NCI-H774 (cell line): ENCODE measurements at regions not wholly inside any gene's neighbourhood (a gene's known extent, or its start where the extent isn't known, plus 50 kb on each side); places are given as distances from the start of the nearest gene placed in this dataset.
A peak's percentile ranks its signal among the peaks of the same experiment; 100 is the strongest.
"Not testable (repeated sequence)": the region's sequence is repeated elsewhere in the genome, so short reads cannot be mapped to it uniquely, and the experiment has no call there.

Experiments used
- DNase-seq: peaks from one replicate; lab custom pipeline; 2025; lab: John Stamatoyannopoulos, UW

DNA sequence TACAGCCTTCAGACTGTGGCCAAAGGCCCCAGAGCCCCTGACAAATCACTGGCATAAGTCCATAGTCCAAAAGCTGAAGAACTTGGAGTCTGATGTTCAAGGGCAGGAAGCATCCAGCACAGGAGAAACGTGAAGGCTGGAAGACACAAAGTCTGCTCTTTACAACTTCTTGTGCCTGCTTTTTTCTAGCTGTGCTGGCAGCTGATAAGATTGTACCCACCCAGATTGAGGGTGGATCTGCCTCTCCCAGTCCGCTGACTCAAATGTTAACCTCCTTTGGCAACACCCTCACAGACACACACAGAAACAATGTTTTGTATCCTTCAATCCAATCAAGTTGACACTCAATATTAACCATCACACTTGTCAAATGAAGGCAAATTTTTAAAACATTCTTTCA lies 959.5 kb downstream of the FSCB start:
- not testable (repeated sequence) for DNase-seq

DNA sequence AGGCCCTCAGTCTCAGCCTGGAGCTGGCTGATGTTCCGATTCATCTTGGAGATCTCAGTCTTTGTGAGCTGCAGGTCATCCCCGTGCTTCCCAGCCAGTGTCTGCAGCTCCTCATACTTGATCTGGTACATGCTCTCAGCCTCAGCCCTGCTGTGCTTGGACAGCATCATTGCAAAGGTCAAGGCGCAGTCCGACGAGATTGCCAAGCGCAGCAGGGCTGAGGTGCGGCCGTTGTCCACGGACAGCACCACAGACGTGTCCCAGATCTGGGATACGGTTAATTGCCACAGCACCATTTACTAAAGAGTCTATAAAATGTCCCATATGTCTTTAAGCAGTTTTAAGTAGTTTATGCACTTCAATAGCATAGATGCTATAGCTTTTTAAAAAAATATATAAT lies 965.7 kb downstream of the FSCB start:
- DNase-seq = no peak

DNA sequence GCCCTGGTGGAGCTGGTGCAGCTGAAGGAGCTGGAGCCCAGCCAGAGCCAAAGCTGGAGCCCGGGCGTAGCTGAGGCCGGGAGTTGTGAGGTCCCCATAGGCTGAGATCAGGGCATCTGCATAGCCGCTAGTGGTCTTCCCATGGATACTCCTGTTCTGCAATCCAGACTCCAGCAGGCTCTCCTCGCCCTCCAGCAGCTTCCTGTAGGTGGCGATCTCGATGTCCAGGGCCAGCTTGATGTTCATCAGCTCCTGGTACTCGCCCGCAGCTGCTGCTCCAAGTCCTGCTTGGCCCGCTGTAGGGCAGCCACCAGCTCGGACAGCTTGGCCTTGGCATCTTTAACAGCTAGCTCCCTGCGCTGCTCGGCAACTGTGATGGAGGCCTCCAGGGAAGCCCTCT lies 966.1 kb downstream of the FSCB start:
- no peak for DNase-seq

DNA sequence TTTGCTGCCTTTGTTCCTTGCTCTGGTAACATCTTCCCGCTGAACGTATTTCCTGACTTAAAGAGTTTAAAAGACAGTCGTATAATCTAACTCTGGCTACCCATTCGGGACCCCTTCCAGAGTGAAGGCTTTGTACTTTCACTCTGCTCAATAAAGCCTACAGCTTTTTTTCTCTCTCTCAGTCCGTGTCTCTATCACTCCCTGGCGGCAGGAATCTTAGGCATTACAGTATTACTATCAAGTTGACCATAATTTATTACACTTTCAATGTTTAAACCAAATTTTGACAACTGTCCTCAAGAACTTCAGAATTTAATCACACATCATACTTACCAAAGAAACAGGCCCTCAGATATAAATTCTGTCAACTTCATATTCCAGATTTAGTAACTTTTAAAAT lies 967.9 kb downstream of the FSCB start:
- no peak for DNase-seq

DNA sequence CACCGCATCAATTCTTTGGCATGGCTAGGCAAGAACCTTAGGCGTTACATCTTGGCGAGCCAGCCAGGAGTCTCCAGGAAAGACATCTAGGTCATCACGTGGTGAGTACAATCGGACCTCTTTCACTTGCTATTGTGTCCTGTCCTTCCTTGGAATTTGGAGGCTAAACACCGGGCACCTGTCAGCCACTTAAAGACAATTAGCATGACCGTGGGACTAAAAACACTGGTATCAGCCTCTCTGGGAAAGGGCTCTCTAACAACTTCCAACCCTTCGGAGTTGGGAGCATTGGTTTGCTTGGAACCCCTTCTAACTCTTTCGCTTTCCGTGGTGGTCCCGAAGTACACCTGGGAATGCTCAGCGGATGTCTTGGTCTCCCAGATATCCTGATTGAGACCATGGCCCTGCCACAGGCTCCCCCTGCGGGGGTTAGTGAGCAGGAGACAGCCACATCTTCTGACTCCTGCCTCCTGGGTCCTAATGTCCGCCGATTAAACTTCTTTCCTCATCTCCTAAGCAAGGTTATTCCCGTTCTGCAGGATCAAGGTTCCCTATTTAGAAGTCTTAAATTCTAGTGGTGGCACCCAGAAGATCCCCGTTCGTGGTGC lies 971.7 kb downstream of the FSCB start:
- DNase-seq = no peak

DNA sequence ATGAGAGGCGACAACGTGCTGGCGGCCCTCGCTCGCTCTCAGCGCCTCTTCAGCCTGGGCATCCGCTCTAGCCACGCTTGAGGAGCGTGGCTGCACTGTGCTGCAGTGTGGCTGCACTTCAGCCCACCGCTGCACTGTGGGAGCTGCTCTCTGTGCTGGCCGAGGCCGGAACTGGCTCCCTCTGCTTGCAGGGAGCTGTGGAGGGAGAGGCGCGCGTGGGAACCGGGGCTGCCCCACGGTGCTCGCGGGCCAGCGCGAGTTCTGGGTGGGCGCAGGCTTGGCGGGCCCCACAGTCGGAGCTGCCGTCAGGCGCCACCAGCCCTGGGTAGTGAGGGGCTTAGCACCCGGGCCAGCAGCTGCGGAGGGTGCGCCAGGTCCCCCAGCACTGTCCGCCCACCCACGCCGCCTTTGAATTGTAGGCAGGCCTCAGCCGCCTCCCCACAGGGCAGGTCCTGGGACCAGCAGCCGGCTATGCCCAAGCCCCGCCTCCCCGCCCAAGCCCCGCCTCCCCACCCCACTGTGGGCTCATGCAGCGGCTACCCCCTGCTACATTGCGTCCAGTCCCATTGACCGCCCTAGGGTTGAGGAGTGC lies 974.2 kb downstream of the FSCB start:
- DNase-seq = no peak

DNA sequence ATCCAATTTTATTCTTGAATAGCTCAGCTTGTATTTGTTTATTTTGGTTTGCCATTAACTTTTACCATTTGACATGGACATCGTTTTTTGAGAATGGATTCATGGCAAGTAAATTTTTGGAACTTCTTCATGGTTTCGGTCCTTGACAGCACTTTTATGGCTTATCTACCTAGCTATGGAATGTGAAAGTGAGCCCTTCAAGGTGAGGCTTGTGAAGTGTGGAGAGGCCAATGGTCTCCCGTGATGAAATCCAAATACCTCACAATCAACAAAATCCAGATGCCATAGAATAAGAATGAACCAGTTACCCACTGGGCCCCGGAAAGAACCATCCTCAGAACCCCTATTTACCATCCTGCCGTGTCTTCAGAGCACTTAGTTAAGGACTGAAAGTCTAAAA lies 978.8 kb downstream of the FSCB start:
- DNase-seq = no peak

DNA sequence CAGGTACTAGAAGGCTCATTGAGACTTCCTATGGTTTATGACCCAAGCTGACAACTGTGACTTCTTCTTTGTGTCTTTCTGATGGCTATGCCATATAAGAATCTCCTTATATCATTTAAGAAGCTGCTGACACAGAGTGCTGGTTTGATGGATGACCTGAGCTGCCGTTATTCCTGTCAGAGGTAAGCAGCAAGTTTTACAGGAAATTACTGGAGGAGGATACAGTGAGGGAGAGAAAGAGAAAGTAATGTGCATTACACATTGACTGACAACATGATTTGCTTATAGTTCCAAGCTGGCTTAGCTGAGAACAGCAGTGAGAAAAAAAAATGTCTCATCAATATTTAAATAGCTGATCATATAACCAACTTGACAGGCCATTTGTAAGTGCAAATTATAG lies 981.4 kb downstream of the FSCB start:
- no peak for DNase-seq

DNA sequence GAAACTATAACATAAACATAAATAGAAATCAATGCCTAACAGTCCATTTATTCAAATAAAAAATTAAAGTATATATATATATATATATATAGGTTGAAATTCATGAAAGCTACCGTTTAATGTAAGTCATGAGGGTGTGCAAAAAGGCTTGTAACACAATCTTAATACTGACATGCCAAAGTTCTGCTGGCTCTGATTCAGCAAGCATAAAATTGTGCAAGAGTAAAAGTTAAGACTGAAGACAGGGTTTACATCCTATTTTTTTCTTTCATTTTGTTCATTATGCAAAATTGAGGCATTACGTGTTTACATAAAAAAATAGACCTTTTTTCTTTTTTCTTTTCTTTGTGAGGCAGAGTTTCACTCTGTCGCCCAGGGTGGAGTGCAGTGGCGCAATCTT lies 984.2 kb downstream of the FSCB start:
- no peak for DNase-seq

DNA sequence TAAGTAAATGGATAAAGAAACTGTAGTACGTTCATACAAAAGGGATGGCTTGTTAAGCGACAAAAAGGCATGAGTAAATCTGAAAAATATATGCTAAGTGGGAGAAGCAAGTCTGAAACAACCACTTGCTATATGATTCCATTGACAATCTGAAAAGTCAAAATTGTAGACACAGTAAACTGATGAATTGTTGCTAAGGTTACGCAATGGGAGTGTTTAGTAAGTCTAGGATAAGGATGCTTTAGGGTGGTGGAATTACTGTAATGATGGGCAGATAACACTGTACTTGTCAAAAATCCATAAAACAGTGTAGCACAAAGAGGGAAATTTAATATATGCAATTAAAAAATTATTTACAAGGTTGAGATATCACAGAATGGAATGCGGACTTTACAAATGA lies 984.9 kb downstream of the FSCB start:
- no peak for DNase-seq

DNA sequence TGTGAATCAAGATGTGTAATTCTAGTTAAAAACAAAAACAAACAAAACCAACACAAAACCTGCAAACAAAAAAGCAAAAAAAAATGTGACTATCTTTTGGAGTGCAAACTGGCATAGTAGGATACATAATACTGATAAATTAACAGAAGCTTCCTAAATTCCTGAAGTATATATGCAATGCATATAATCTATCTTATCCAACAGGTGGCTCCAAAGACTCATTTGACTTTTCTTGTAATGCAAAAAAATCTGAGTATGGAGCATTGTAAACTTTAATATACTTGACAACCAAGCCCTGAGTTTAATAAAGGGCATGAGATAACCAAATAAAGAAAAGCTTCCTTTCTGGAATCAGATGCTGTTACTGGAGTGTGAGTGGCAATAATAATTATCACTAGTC lies 1003.6 kb downstream of the FSCB start:
- no peak for DNase-seq

DNA sequence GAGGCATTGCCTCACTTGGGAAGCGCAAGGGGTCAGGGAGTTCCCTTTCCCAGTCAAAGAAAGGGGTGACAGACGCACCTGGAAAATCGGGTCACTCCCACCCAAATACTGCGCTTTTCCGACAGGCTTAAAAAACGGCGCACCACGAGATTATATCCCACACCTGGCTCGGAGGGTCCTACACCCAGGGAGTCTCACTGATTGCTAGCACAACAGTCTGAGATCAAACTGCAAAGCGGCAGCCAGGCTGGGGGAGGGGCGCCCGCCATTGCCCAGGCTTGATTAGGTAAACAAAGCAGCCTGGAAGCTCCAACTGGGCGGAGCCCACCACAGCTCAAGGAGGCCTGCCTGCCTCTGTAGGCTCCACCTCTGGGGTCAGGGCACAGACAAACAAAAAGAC lies 1014.7 kb downstream of the FSCB start:
- not testable (repeated sequence) for DNase-seq

DNA sequence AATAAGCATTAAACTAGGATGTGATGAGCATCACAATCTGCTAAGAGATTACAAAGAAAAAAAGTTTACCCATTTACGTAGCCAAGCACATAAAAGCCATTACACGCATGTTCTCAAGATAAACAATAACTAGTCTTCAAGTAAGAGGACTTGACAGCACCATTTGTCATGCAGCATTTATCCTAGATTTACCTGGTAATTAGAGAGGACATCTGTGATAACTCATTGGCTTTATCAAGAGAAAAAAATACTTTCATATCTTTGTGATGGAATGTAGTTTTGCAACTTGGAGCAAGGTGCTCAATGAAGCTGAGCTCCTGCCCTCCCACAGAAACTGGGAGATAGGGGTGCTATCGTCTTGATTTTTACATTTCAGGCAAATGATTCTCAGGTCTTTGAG lies 1023.7 kb downstream of the FSCB start:
- DNase-seq = no peak

DNA sequence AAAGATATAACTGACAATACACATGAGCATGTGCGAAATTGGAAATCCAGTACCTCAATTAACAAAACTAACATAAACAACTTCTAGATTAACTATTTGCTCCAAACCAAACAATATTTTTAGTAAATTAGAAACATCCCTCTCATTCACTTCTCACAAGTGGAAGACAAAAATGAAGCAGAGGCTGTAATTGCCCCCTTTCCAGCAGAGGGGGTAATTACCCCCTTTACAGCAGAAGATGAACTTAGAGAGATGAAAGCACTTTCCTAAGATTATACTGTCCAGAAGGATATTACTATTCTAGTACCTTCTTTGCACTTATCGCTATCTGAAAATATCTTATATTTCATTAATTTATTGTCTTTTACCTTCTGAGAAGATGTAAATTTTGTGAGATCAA lies 1025.2 kb downstream of the FSCB start:
- no peak for DNase-seq

DNA sequence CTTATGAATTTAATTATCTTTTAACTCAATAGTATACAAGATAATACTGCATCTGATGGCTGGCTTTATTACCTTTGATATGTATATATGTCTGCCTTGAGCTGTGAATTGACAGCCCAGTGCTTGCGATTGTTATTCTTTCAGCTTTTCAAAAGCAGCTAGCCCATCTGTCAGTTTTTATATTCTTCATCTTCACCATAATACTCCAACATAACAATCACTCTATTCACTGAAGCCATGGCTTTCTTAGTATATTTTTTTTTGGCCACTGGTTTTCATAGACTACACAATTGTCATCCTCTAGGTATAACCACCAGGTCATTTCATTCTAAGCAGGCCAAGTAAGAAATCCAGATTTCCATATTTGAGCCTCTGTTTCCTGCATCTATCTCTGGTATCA lies 1026.1 kb downstream of the FSCB start:
- DNase-seq = no peak

DNA sequence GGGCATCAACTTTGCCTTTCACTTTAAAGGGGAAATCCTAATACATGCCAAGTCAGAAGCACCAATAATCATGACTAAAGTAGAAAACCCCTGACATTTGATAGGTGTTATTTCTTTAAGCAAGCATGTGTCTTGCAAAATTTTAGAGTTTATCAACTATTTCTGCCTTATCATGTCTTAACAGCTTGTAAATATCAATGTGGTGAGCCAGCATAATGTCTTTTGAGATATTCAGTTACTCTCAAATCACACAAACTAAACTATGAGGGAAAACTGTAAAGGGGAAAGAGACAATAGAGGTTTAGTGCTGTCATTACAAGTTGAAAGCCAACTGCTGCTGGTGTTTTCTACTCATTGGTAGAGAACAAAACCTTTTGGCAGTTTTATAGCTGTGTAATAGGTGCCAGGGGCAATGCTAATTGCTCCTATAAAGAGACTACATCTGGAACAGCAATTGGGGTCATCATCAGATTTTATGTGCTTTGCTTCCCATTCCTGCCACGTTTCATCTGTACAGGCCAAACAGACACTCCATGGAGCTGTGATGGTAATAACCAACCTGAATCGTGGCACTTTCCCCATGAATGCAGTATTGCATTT lies 1027.4 kb downstream of the FSCB start:
- no peak for DNase-seq

DNA sequence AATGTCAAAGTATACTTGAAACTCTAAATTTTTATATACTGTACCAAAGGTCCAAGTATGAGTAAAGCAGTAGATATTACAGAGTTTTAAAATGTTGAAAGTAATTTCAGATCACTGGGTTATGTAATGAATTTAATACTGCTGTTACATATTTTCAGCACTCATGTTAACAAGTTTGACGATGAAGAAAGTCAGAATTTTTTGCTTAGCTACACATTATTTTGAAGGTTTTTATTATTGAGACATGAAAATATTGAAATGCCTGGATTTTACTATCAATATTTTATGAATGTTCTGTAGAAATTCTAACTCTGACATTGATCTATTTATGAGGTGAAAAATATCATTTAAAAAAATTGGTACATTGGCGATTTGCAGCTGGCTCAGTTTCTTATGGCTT lies 1030.3 kb downstream of the FSCB start:
- no peak for DNase-seq

DNA sequence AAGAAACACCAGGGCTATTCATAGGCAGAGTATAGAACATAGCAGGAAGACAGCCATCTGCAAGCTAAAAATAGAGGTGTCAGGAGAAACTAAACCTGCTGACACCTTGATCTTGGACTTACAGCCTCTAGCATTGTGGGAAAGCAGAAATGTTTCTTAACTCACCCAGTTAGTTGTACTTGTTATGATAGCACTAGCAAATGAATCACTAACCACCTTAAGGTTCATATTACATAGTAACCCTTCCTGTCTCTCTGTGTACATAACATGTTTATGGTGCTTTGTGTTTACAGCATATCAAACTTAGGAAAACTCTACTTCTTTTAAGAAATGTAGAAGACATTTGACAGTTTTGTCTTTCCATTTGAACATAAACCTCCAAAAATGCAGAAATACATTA lies 1031.3 kb downstream of the FSCB start:
- no peak for DNase-seq

DNA sequence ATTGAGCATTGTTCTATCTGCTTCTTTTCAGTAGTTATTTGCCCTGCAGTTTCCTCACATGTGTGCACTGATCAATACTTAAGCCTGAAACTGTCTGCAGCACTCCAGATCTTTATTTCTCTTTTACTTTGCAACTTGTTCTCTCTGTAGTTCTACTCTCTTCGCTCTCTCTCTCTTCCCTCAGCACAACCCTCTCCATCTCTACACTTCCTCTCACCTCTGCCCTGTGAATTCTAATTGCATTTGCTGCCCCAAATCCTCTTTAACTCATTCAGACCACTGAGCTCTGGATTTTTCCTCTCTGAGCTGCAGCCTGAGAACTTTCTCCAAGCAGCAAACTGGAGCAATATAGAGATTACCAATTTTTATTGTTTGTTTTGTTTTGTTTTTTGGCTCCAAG lies 1035.5 kb downstream of the FSCB start:
- no peak for DNase-seq

DNA sequence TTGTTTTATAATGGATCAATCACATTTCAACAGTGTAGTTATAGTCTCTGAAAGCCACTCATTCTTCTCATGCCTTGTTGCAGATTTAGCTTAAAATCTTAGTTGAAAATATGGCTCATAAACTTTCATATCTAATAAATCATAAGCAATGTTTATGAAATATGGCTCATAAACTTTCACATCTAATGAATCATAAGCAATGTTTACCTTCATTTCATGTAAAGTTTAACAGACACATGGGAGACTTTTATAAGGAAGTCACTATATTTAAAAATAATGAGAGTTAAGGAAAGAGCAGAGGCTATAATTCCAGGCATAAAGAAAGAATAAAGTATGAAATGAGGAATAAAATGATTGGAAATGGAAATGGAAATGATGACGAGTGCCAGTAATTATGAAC lies 1042.1 kb downstream of the FSCB start:
- no peak for DNase-seq

DNA sequence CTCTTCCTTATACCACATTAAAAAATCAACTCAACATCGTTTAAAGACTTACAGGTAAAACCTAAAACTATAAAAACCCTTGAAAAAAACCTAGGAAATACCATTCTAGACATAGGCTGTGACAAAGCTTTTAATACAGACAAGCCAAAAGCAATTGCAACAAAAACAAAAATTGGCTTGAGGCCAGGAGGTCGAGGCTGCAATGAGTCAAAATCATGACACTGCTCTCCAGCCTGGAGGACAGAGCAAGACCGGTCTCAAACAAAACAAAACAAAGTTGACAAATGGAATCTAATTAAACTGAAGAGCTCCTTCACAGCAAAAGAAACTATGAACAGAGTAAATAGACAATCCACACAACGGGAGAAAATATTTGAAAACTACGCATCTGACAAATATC lies 1057.8 kb downstream of the FSCB start:
- DNase-seq = peak; percentile 58

DNA sequence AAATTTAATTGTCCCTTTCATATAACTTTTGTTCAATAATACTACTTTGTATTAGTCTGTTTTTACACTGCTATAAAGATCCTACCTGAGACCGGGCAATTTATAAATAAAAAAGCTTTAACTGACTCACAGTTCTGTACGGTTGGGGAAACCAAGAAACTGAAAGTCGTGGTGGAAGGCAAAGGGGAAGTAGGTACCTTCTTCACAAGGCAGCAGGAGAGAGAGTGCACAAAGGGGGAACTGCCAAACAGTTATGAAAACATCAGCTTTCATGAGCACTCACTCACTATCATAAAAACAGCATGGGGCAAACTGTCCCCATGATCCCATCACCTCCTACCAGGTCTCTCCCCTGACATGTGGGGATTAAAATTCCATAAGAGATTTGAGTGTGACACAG lies 1069.0 kb downstream of the FSCB start:
- no peak for DNase-seq

DNA sequence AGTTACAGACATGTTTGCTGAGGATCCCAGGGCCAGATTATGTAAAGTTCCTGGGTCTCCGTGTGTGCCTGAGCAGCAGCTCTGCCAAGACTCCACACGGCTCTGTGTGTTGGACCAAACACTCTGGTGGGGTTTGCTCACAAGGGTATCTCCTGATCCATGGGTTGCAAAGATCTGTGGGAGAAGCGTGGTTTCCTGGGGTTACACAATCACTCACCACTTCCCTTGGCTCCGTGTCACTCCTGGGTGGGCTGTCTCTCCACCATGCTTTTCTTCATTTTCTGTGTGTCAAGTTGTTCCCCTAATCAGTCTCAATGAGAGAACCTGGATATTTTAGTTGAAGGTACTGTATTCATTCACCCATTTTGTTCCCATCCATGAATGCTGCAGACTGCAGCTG lies 1088.8 kb downstream of the FSCB start:
- no peak for DNase-seq

DNA sequence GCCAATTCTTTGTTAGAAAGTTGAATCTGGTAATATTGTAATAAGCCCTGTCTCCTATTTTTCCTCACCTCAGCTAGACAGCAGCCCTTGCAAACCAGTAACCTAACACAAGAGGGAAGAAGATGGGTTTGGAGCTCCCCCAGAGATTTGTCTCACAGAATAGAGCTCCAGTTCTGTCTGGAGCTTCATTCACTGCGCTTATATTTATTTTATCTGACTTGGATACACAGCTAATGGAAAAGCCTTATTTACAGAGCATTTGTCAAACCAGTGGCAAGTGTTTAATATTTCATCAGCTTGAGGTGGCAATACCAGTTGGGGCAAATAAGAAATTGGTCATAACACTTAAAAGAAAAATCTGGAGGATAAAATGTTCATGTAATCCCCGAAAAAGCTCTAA lies 1094.0 kb downstream of the FSCB start:
- DNase-seq = peak; percentile 12
